NT2/D1 (cell line): ENCODE measurements at regions not wholly inside any gene's neighbourhood (a gene's known extent, or its start where the extent isn't known, plus 50 kb on each side); places are given as distances from the start of the nearest gene placed in this dataset.

Experiments used
- YY1 ChIP-seq: IDR thresholded peaks from 2 replicates; pipeline ENCODE4 v1.6.1; 2011; ENCODE audit not compliant: insufficient read length, insufficient read depth
- ZNF274 ChIP-seq: IDR thresholded peaks from 2 replicates; pipeline ENCODE4 v1.6.1; 2011; ENCODE audit warnings: mild to moderate bottlenecking, low read depth, low read length

- TF ChIP-seq ZNF274 (no peak), YY1 (no peak)
These were observed 231.5 kb downstream of the MIAT start for GRCh38 chr22:26888887-26889286.
